ENCODE measurements at regions not wholly inside any gene's neighbourhood (a gene's known extent, or its start where the extent isn't known, plus 50 kb on each side); places are given as distances from the start of the nearest gene placed in this dataset.
"Not testable (repeated sequence)": the region's sequence is repeated elsewhere in the genome, so short reads cannot be mapped to it uniquely, and the experiment has no call there.

- ChIA-PET CTCF (no interaction called here), POLR2A (no interaction called here)
- H3K27me3 Mint-ChIP-seq, result no peaks in the 10 kb centered on the region
- Histone ChIP-seq H3K9me3 (ENCODE audit: control insufficient read depth in 1 of 2, insufficient read depth in 1 of 2, low read length in 2 of 2) (peaks cover 0 to 6% of the 10 kb centered on the region in 2 experiments), H3K4me3 (ENCODE audit: low read length) (no peak overlapping the region), H3K27ac (ENCODE audit: low read depth in 1 of 2, low read length in 2 of 2) (no peak overlapping the region), H3K36me3 (ENCODE audit: insufficient read depth, low read length) (no peaks in the 10 kb centered on the region), H3K4me1 (ENCODE audit: insufficient read depth, low read length) (no peaks in the 10 kb centered on the region), H3K27me3 (ENCODE audit: control insufficient read depth in 1 of 2, insufficient read depth in 2 of 2, low read length in 2 of 2) (no peaks in the 10 kb centered on the region)
- DNase-seq, result no peak
- intact Hi-C loops (cut with DNase I, micrococcal nuclease), result no loop called here
- no peak overlapping the region for H3K27ac Mint-ChIP-seq
- no peak overlapping the region for H3K4me3 Mint-ChIP-seq
- no peak for ATAC-seq (ENCODE audit: poor library complexity)
- H3K36me3 Mint-ChIP-seq (ENCODE audit: low read depth), result no peaks in the 10 kb centered on the region
- H3K4me1 Mint-ChIP-seq (ENCODE audit: low read depth), result no peaks in the 10 kb centered on the region
- TF ChIP-seq CTCF (IDR thresholded peaks at IDR 0.05), result no peak
- H3K9me3 Mint-ChIP-seq, result peaks cover 3% of the 10 kb centered on the region
Measured at GRCh38 chr12:131445795-131446194, 265.1 kb upstream of the SFSWAP start.

- H3K4me3 Mint-ChIP-seq; H3K27ac ChIP-seq (ENCODE audit: low read depth in 1 of 2, low read length in 2 of 2); DNase-seq; POLR2A ChIA-PET; H3K4me1 Mint-ChIP-seq (ENCODE audit: low read depth); intact Hi-C loops (cut with DNase I, micrococcal nuclease); H3K4me3 ChIP-seq (ENCODE audit: low read length); H3K4me1 ChIP-seq (ENCODE audit: insufficient read depth, low read length); H3K36me3 Mint-ChIP-seq (ENCODE audit: low read depth); H3K36me3 ChIP-seq (ENCODE audit: insufficient read depth, low read length); H3K9me3 Mint-ChIP-seq; H3K27ac Mint-ChIP-seq; H3K27me3 Mint-ChIP-seq; H3K9me3 ChIP-seq (ENCODE audit: control insufficient read depth in 1 of 2, insufficient read depth in 1 of 2, low read length in 2 of 2); H3K27me3 ChIP-seq (ENCODE audit: control insufficient read depth in 1 of 2, insufficient read depth in 2 of 2, low read length in 2 of 2); ATAC-seq (ENCODE audit: poor library complexity); CTCF ChIA-PET: not testable (repeated sequence)
Measured at GRCh38 chr12:131447636-131448035, 263.3 kb upstream of the SFSWAP start.

- H3K9me3 ChIP-seq (ENCODE audit: control insufficient read depth in 1 of 2, insufficient read depth in 1 of 2, low read length in 2 of 2), result peaks cover 0 to 15% of the 10 kb centered on the region in 2 experiments
- TF ChIP-seq CTCF (IDR thresholded peaks at IDR 0.05), result no peak
- no peak overlapping the region for H3K27ac Mint-ChIP-seq
- intact Hi-C loops (cut with DNase I, micrococcal nuclease), result no loop called here
- peaks cover 8% of the 10 kb centered on the region for H3K9me3 Mint-ChIP-seq
- no peak overlapping the region for H3K4me3 Mint-ChIP-seq
- ATAC-seq (ENCODE audit: poor library complexity) (no peak), DNase-seq (no peak)
- H3K36me3 Mint-ChIP-seq (ENCODE audit: low read depth), result no peaks in the 10 kb centered on the region
- H3K36me3 ChIP-seq (ENCODE audit: insufficient read depth, low read length), result no peaks in the 10 kb centered on the region
- no peaks in the 10 kb centered on the region for H3K4me1 ChIP-seq (ENCODE audit: insufficient read depth, low read length)
- no peaks in the 10 kb centered on the region for H3K27me3 ChIP-seq (ENCODE audit: control insufficient read depth in 1 of 2, insufficient read depth in 2 of 2, low read length in 2 of 2)
- no peak overlapping the region for H3K4me3 ChIP-seq (ENCODE audit: low read length)
- peaks cover 7% of the 10 kb centered on the region for H3K27me3 Mint-ChIP-seq
- CTCF ChIA-PET, result no interaction called here
- H3K4me1 Mint-ChIP-seq (ENCODE audit: low read depth), result no peaks in the 10 kb centered on the region
- H3K27ac ChIP-seq (ENCODE audit: low read depth in 1 of 2, low read length in 2 of 2), result no peak overlapping the region
- POLR2A ChIA-PET, result no interaction called here
Measured at GRCh38 chr12:131448254-131448795, 262.6 kb upstream of the SFSWAP start.

GRCh38 chr12:131449027-131449426 lies 261.9 kb upstream of the SFSWAP start:
- DNase-seq (no peak), ATAC-seq (ENCODE audit: poor library complexity) (no peak)
- no peak for TF ChIP-seq CTCF (IDR thresholded peaks at IDR 0.05)
- Mint-ChIP-seq H3K4me3 (no peak overlapping the region), H3K9me3 (peaks cover 8% of the 10 kb centered on the region), H3K27ac (no peak overlapping the region), H3K36me3 (ENCODE audit: low read depth) (no peaks in the 10 kb centered on the region), H3K27me3 (peaks cover 7% of the 10 kb centered on the region), H3K4me1 (ENCODE audit: low read depth) (no peaks in the 10 kb centered on the region)
- Histone ChIP-seq H3K36me3 (ENCODE audit: insufficient read depth, low read length) (no peaks in the 10 kb centered on the region), H3K4me3 (ENCODE audit: low read length) (no peak overlapping the region), H3K4me1 (ENCODE audit: insufficient read depth, low read length) (no peaks in the 10 kb centered on the region), H3K9me3 (ENCODE audit: control insufficient read depth in 1 of 2, insufficient read depth in 1 of 2, low read length in 2 of 2) (peaks cover 0 to 15% of the 10 kb centered on the region in 2 experiments), H3K27me3 (ENCODE audit: control insufficient read depth in 1 of 2, insufficient read depth in 2 of 2, low read length in 2 of 2) (no peaks in the 10 kb centered on the region), H3K27ac (ENCODE audit: low read depth in 1 of 2, low read length in 2 of 2) (no peak overlapping the region)
- ChIA-PET CTCF (no interaction called here), POLR2A (no interaction called here)
- intact Hi-C loops (cut with DNase I, micrococcal nuclease), result no loop called here
